ENCODE measurements at regions not wholly inside any gene's neighbourhood (a gene's known extent, or its start where the extent isn't known, plus 50 kb on each side); places are given as distances from the start of the nearest gene placed in this dataset.

DNA sequence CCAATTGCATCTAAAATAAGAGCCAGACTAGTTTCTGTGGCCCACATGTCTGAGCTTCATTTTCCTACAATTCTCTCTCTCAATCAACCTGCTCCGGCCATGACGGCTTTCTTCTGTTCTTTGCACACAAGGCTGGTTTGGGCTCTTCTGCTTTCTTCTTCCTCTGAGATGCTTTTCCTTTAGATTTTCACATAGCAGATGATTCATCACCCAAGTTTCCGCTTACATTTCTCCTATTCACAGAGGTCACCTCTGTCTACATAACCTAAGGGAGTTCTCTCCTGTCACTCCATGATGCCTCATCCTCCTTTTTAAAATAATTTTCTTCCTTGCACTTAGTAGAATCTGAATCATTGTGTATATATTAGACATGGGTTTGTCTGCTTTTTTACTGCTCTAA is 334.6 kb upstream of the TUSC1 start:
- TF ChIP-seq ZFP3 (CRISPR knock-in tag; IDR thresholded peaks at IDR 0.05) (no peak), SNAI2 (CRISPR knock-in tag; IDR thresholded peaks at IDR 0.05) (no peak)

All from SK-N-SH treated with all-trans-retinoic acid at 6 μM for 48 hours (cell line).